HL-60 (cell line): ENCODE measurements at regions not wholly inside any gene's neighbourhood (a gene's known extent, or its start where the extent isn't known, plus 50 kb on each side); places are given as distances from the start of the nearest gene placed in this dataset.

Experiments
- GABPA ChIP-seq: IDR thresholded peaks from 2 replicates; pipeline ENCODE4 v1.6.1; 2012; ENCODE audit warnings: low read depth
- POLR2AphosphoS5 ChIP-seq: IDR thresholded peaks from 2 replicates; pipeline ENCODE4 v1.6.1; 2012; ENCODE audit warnings: low read depth
- SPI1 ChIP-seq: IDR thresholded peaks from 2 replicates; pipeline ENCODE4 v1.6.1; 2012; ENCODE audit warnings: low read depth, mild to moderate bottlenecking, borderline replicate concordance
- TF ChIP-seq, protein P1 (sequence below): IDR thresholded peaks from one replicate; pipeline ENCODE4 v1.5.1; 2011; ENCODE audit warnings: low read length, control low read depth, inconsistent platforms; ENCODE audit not compliant: insufficient read depth
- TF ChIP-seq, protein P2 (sequence below): IDR thresholded peaks from 2 replicates; pipeline ENCODE4 v1.6.1; 2012; ENCODE audit warnings: low read depth; ENCODE audit not compliant: insufficient replicate concordance

DNA sequence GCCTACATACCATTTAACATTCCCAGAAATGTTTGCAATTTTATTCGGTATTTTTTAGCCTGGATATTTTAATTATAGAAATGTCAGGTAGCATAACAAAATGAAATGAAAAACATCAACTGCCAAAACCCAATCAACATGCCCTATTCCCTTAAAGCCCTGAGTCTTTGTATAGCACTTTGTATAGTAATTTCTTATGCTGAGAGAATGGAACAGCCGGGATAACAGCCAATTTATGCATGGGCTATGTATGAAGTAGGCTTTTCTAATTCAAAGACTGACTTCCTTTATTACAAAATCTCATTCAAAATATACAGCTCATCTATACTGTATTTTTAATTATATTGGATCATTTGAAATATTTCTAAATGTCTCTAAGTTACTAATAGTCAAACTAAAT lies 513.0 kb upstream of the NAALADL2 start:
- TF ChIP-seq, protein P1, sequence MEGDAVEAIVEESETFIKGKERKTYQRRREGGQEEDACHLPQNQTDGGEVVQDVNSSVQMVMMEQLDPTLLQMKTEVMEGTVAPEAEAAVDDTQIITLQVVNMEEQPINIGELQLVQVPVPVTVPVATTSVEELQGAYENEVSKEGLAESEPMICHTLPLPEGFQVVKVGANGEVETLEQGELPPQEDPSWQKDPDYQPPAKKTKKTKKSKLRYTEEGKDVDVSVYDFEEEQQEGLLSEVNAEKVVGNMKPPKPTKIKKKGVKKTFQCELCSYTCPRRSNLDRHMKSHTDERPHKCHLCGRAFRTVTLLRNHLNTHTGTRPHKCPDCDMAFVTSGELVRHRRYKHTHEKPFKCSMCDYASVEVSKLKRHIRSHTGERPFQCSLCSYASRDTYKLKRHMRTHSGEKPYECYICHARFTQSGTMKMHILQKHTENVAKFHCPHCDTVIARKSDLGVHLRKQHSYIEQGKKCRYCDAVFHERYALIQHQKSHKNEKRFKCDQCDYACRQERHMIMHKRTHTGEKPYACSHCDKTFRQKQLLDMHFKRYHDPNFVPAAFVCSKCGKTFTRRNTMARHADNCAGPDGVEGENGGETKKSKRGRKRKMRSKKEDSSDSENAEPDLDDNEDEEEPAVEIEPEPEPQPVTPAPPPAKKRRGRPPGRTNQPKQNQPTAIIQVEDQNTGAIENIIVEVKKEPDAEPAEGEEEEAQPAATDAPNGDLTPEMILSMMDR = no peak
- TF ChIP-seq POLR2AphosphoS5 (no peak), SPI1 (no peak), GABPA (no peak)
- TF ChIP-seq, protein P2, sequence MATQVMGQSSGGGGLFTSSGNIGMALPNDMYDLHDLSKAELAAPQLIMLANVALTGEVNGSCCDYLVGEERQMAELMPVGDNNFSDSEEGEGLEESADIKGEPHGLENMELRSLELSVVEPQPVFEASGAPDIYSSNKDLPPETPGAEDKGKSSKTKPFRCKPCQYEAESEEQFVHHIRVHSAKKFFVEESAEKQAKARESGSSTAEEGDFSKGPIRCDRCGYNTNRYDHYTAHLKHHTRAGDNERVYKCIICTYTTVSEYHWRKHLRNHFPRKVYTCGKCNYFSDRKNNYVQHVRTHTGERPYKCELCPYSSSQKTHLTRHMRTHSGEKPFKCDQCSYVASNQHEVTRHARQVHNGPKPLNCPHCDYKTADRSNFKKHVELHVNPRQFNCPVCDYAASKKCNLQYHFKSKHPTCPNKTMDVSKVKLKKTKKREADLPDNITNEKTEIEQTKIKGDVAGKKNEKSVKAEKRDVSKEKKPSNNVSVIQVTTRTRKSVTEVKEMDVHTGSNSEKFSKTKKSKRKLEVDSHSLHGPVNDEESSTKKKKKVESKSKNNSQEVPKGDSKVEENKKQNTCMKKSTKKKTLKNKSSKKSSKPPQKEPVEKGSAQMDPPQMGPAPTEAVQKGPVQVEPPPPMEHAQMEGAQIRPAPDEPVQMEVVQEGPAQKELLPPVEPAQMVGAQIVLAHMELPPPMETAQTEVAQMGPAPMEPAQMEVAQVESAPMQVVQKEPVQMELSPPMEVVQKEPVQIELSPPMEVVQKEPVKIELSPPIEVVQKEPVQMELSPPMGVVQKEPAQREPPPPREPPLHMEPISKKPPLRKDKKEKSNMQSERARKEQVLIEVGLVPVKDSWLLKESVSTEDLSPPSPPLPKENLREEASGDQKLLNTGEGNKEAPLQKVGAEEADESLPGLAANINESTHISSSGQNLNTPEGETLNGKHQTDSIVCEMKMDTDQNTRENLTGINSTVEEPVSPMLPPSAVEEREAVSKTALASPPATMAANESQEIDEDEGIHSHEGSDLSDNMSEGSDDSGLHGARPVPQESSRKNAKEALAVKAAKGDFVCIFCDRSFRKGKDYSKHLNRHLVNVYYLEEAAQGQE = no peak
